OCI-LY1 (cell line): ENCODE measurements at regions not wholly inside any gene's neighbourhood (a gene's known extent, or its start where the extent isn't known, plus 50 kb on each side); places are given as distances from the start of the nearest gene placed in this dataset.

Experiments
- H2AFZ ChIP-seq: fragments of 200-600 bp; sonication (generic), shearing (Covaris generic); 2 replicates; pipeline ENCODE4 v1.6.0; 2014; ENCODE audit warnings: antibody characterized with exemption, mild to moderate bottlenecking, low read length
- H3F3A ChIP-seq: fragments of 200-600 bp; sonication (generic), shearing (Covaris generic); 2 replicates; pipeline ENCODE4 v1.6.0; 2014; ENCODE audit warnings: mild to moderate bottlenecking, antibody characterized with exemption, low read length, moderate library complexity; ENCODE audit not compliant: insufficient read depth
- H3K27ac ChIP-seq: fragments of 200-600 bp; sonication (generic); 2 replicates; pipeline ENCODE4 v1.5.1; 2014; ENCODE audit warnings: low read length, mixed run types, mild to moderate bottlenecking, low read depth; ENCODE audit not compliant: poor library complexity, severe bottlenecking
- H3K27me3 ChIP-seq: fragments of 200-600 bp; sonication (generic); 2 replicates; pipeline ENCODE4 v1.6.0; 2014; ENCODE audit warnings: antibody characterized with exemption, mild to moderate bottlenecking, low read length, moderate library complexity; ENCODE audit not compliant: insufficient read depth
- H3K36me3 ChIP-seq: fragments of 200-600 bp; sonication (generic); 2 replicates; pipeline ENCODE4 v1.6.1; 2014; ENCODE audit warnings: mild to moderate bottlenecking, antibody characterized with exemption, low read length, moderate library complexity, mixed read lengths; ENCODE audit not compliant: insufficient read depth
- H3K4me1 ChIP-seq: fragments of 200-600 bp; sonication (generic); 2 replicates; pipeline ENCODE4 v1.5.1; 2014; ENCODE audit warnings: mild to moderate bottlenecking, low read length, moderate library complexity; ENCODE audit not compliant: insufficient read depth, severe bottlenecking
- H3K4me2 ChIP-seq: fragments of 200-600 bp; sonication (generic), shearing (Covaris generic); 2 replicates; pipeline ENCODE4 v1.6.1; 2014; ENCODE audit warnings: low read length
- H3K4me3 ChIP-seq: fragments of 200-600 bp; sonication (generic); 2 replicates; pipeline ENCODE4 v1.5.1; 2014; ENCODE audit warnings: low read length, low read depth, mild to moderate bottlenecking, mixed read lengths; ENCODE audit not compliant: poor library complexity, severe bottlenecking
- H3K79me2 ChIP-seq: fragments of 200-600 bp; shearing (Covaris generic); 2 replicates; pipeline ENCODE4 v1.6.1; 2016; ENCODE audit warnings: mixed run types, low read length, mixed read lengths; ENCODE audit not compliant: insufficient read depth
- H3K9ac ChIP-seq: fragments of 200-600 bp; sonication (generic), shearing (Covaris generic); 2 replicates; pipeline ENCODE4 v1.6.1; 2014; ENCODE audit warnings: mild to moderate bottlenecking, low read length, mixed read lengths
- H3K9me2 ChIP-seq: fragments of 200-600 bp; sonication (generic), shearing (Covaris generic); 2 replicates; pipeline ENCODE4 v1.6.1; 2014; ENCODE audit warnings: low read depth, mild to moderate bottlenecking, low read length, mixed read lengths
- H3K9me3 ChIP-seq: fragments of 200-600 bp; shearing (Covaris generic); 2 replicates; pipeline ENCODE4 v1.6.1; 2014; ENCODE audit warnings: low read length, mixed read lengths
- H4K20me1 ChIP-seq: fragments of 200-600 bp; sonication (generic), shearing (Covaris generic); 2 replicates; pipeline ENCODE4 v1.6.0; 2016; ENCODE audit warnings: mild to moderate bottlenecking, low read length; ENCODE audit not compliant: insufficient read depth
- CTCF ChIP-seq: fragments of 200-600 bp; sonication (generic), shearing (Covaris generic); IDR thresholded peaks from 2 replicates; pipeline ENCODE4 v1.5.1; 2017; ENCODE audit warnings: mild to moderate bottlenecking, antibody characterized with exemption, low read length, moderate library complexity, mixed read lengths
- EZH2 ChIP-seq: fragments of 200-600 bp; sonication (generic), shearing (Covaris generic); IDR thresholded peaks from 2 replicates; pipeline ENCODE4 v1.8.0; 2017; ENCODE audit warnings: borderline replicate concordance, mixed run types, mild to moderate bottlenecking, antibody characterized with exemption, low read length, moderate library complexity, mixed read lengths

DNA sequence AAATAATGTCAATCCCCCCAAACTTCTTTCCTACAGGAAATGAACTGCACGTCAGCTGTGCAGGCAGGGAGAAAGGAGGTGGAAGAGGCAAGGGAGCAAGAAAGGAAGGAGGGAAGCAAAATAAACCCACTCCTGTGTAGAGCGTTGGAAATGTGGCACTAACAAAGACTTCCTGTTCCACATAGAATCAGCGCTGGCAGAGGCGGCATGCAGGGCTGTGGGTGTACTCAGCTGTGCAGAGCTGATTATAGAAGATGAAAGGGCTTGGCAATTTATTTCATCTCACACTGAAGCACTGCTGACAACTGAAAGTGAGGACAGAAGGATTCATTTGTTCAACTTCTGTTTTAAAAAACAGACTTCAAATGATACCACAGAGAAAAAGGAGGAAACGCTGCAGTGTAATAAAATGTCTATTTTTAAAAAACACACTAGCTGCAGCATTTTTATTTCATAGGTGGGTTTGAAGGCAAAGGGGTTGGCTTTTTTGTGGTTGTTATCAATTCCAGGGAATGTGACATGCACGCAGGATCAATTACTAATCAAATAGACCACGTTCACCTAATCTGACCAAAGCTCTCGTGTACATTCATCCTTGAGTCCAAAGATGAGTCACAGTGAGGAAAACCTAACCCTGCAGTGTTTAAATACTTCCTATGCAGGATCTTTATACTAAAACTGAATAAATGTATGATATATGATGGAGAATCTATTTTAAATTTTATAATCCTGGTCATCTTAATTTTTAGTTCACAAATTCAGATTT, 583.5 kb downstream of the ZNF608 start:
- Histone ChIP-seq H3K4me1 (peaks cover 59% of the 10 kb centered on the region), H3F3A (no peaks in the 10 kb centered on the region), H3K4me3 (peak overlapping the region; percentile 32), H3K9ac (peak overlapping the region; percentile 47), H3K27me3 (no peaks in the 10 kb centered on the region), H3K36me3 (no peaks in the 10 kb centered on the region), H3K9me3 (no peaks in the 10 kb centered on the region), H4K20me1 (no peaks in the 10 kb centered on the region), H2AFZ (peak overlapping the region; percentile 78; the same call in 1 of the 2 replicates), H3K79me2 (no peaks in the 10 kb centered on the region), H3K9me2 (no peaks in the 10 kb centered on the region), H3K4me2 (peak overlapping the region; percentile 66), H3K27ac (peak overlapping the region; percentile 83)
- TF ChIP-seq CTCF (no peak), EZH2 (no peak)

DNA sequence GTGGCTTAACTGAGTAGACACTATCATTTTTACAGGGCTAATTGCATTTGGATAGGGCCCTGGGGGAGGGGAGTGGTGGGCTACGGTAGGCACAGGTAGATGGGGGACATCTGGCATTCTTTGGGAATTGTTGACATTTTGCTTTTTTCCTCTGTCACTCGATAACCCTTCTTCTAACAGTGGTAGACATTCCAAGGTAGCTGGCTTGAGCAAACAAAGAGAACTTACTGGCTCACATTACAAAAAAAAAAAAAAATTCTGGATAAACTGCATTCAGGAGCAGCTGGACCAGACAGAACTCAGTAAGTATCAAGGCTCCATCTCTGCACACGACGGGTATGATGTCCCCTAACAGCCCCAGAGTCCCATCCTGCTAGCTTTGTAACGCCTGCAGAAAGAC, 585.2 kb downstream of the ZNF608 start:
- Histone ChIP-seq H3K4me2 (no peak overlapping the region), H3K4me3 (no peak overlapping the region), H3K36me3 (no peaks in the 10 kb centered on the region), H3K4me1 (peaks cover 72% of the 10 kb centered on the region), H3K27me3 (no peaks in the 10 kb centered on the region), H3K27ac (peak overlapping the region; percentile 83), H4K20me1 (no peaks in the 10 kb centered on the region), H3K9ac (no peak overlapping the region), H3K9me2 (no peaks in the 10 kb centered on the region), H3K9me3 (0 out of 2 replicates have a peak, but pooled peaks cover 5% of the 10 kb centered on the region), H3K79me2 (no peaks in the 10 kb centered on the region), H2AFZ (no peak overlapping the region), H3F3A (no peaks in the 10 kb centered on the region)
- TF ChIP-seq CTCF (no peak), EZH2 (no peak)

- peaks cover 72% of the 10 kb centered on the region for H3K4me1 ChIP-seq
- TF ChIP-seq CTCF (no peak), EZH2 (no peak)
Measured at GRCh38 chr5:124160265-124160664, 586.2 kb downstream of the ZNF608 start.

More at GRCh38 chr5:124160265-124160664, 586.2 kb downstream of the ZNF608 start:
- Histone ChIP-seq H4K20me1 (no peaks in the 10 kb centered on the region), H3K27me3 (no peaks in the 10 kb centered on the region), H2AFZ (no peak overlapping the region), H3K4me2 (no peak overlapping the region), H3F3A (no peaks in the 10 kb centered on the region), H3K36me3 (no peaks in the 10 kb centered on the region), H3K9ac (no peak overlapping the region), H3K79me2 (no peaks in the 10 kb centered on the region), H3K9me3 (peaks cover 9% of the 10 kb centered on the region; the same call in 1 of the 2 replicates), H3K4me3 (no peak overlapping the region), H3K9me2 (no peaks in the 10 kb centered on the region), H3K27ac (peak overlapping the region; percentile 83)
